NCI-H526 (cell line): ENCODE measurements at regions not wholly inside any gene's neighbourhood (a gene's known extent, or its start where the extent isn't known, plus 50 kb on each side); places are given as distances from the start of the nearest gene placed in this dataset.
A peak's percentile ranks its signal among the peaks of the same experiment; 100 is the strongest.

Source experiments
- DNase-seq, 2 experiments: peaks; one replicate each; lab custom pipeline; 2025; lab: John Stamatoyannopoulos, UW

DNA sequence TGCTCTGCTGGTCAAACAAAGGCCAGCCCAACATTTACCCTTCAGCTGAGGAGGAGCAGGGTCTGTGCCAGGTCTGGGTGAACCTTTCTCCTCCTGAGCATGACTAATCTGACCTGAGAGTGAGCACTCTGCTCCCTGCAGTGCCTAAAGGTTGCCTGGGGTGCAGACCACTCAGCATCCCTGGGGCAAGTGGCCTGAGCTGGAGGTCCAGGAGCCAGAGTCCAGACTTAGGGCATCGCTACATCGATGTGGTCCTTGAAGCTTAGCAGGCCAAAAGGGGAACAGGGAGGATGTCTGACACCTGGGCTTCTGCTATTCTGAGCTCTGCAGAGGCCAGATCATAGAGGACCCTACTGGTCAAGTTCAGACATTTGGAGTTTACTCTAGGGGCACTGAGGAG is 119.1 kb downstream of the FAM43A start:
- DNase-seq = no peak

DNA sequence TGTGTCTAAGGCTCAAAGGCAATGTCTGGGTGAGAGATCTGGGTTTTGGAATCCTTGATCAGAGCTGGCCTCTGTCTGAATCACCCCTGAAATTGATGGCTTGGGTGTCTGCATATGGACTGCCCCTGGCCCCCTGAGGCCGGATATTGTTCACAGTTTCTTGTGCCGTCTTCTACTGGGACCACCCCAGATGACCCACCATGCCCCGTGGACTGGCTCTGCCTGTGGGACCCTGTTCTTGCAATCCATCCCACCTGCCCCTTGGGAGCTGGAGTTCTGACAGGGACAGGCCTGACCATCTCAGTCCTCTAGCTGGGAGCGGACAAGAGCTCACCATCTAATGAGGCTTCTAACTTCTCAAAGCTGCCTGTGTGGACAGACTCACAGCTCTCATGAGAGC is 119.9 kb downstream of the FAM43A start:
- DNase-seq = no peak

- DNase-seq = no peak
These were observed 121.4 kb downstream of the FAM43A start for GRCh38 chr3:194806991-194807630.

DNA sequence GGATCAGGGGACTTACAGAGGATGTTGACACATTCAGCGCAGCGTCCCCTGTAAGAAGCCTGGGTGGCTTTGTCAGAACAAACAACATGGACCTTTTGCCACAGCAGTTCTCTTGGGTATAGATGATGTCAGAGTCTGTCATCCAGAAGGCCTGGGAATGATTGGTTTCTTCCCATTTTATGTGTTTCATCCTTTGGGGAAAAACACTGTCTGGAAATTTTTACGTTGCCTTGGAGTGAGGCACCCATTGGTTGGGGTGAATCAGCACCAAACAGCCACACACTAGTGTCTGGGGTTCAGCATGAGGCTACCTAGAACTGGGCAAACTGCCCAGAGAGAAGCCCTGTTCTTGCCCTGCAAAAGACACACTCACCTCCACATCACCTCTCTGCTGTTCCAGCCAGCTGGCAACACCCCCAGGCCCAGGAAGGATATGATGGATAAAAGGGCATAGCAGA is 123.0 kb downstream of the FAM43A start:
- no peak for DNase-seq

DNA sequence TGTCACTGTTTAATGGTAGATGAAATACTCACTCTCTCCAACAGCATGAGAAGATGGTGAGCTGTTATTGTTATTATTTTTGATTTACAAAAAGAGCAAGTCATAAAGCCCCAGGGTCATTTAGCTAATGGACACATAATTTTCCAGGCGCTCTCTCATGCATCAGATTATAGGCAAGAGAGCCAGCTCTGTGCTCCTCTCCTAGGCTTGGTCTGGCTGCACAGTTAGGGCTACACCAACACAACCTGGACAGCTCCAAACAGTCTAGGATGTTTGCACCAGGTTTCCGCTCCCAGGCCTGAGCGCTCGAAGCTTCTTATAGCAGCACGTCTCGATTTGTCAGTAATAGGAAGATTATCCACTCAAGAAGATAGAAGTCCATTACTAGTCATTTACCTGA is 123.7 kb downstream of the FAM43A start:
- DNase-seq = no peak

DNA sequence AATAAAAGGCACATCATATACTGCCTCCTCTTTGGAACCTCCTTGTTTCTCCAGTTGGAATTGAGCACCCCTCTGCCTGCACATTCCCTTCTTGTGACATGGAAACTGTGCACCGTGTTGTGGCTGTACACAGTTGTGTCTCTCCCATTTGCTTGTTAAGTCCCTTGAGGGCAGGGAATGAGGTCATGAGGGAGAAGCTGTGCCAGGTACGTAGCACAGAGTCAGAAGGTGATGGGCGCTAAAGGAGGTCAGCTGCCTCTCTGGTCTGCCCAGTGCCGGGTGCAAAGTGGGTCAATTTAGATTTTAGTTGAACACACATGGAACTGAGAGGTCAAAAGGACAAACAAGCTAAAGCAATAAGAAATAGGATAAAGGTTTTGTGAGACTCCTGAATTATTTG is 124.4 kb downstream of the FAM43A start:
- DNase-seq = no peak

DNA sequence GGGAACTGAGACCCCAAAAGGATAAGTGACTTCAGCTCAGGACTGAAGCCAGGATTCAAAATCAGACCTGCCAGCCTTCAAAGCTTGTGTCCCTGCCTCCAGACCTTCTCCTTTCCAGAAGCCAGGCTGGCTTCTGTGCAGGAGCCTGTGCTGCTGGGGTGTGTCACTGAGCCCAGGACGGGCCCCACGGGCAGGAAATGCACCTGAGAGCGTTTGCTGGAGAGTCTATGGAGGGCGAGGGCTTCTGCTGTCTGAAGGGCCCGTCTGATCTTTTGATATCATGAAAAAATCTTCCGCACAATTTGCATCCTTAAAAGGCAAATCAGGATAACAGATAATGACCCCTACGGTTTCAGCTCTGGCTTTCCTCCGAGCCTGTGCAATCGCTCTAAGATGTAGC is 125.4 kb downstream of the FAM43A start:
- DNase-seq = peak; percentile 47 to 77

- no peak for DNase-seq
These were observed 126.5 kb downstream of the FAM43A start for GRCh38 chr3:194812176-194812575.

DNA sequence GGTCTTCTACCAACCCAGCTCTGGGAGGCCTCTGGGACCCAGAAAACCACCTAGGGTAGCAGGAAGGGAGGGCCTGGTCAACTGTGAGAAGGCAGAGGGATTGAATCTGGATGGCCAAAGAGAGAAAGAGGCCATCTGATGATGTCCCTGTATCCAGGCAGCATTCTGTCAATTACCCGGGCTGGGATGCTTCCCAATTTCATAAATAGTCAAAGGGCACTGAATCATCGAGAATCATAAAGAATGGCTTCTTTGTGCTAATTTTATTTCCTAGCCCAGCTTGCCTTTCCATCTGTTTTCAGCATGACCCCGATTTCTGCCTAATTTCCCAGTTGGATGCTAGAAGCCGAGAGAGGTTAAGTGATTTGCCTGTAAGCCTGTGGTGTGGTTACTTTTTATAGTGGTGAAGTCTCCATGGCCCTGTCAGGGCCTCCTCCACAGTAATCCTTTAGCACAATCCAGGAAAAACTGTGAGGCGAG is 129.2 kb downstream of the FAM43A start:
- no peak for DNase-seq

- no peak for DNase-seq
These were observed 131.3 kb downstream of the FAM43A start for GRCh38 chr3:194816748-194817591.

DNA sequence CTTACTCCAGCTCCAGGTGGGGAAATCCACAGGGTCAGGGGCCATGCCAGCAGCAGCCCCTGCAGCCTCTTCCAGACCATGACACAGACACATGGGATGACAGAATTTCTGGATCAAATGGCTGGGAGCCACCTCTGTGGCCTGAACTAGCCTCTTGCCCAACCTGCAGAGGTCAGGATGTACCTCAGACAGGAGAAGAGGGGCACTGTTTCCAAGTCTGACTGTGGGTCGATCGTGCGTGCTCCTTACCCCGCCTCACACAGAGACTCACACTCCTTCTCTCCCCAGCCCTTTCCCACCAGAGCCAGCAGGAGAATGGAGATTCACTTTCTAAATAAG is 131.9 kb downstream of the FAM43A start:
- no peak for DNase-seq

DNA sequence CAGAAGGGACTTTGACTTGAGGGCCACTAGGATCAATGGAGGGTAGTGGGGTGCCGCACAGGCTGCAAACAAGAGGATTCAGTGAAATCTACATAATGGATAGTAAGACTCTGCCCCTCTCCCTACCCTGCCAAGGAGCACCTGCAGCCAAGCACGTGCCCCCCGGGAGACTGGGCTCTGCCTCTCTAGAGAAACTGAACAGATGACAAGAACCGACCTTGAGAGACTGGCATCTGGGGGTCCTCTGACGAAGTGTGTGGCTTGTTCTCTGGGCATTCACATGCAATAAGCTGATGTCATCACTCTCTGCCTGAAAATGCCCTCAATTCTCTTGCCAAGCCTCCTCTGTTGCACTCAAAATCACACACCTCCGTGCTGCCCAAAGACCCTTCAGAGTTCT is 132.3 kb downstream of the FAM43A start:
- no peak for DNase-seq

GRCh38 chr3:194824100-194824499 is 138.4 kb downstream of the FAM43A start:
- DNase-seq = no peak

DNA sequence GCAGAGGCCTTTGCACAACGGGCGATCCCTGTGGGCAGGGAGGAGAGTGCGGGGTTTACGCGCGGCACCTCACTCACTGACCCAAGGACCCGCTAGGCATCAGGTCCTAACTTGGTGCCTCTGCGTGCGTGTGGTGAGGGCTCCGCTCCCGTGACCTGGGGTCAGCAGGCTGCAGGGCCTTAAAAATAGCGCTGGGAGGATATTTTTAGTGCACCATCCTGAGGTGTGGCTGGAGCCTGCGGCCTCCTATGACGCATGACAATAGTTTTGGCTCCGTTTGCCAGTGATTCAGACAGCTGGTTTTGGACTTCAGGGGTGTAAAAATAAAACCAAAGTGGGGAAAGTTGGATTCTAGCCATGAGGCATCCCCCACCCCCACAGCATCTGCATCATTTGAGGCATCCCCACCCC is 139.0 kb downstream of the FAM43A start:
- no peak for DNase-seq

- peak; percentile 14 to 44 for DNase-seq
These were observed 140.9 kb downstream of the FAM43A start for GRCh38 chr3:194826594-194826993.

GRCh38 chr3:194827486-194827885 is 141.8 kb downstream of the FAM43A start:
- no peak for DNase-seq

DNA sequence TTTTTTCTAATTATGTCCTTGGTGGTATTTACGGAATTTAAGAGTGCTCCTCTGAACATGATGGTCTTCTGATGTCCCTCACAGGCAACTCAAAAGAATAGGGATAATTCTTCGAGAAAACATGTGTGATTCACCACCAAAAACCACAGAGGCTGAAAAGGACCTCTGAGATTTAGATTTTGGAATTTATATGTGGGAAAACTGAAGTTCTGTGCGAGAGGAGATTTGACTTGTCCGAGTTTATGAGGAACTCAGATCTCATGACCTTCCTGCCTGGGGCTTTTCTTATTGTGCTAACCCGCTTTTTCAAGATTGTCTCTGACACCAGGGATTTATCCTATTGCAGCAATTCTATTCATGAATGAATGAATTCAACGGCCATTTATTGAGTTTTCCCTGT is 142.4 kb downstream of the FAM43A start:
- no peak for DNase-seq

- DNase-seq = no peak
These were observed 143.2 kb downstream of the FAM43A start for GRCh38 chr3:194828926-194829325.

- DNase-seq = no peak
These were observed 144.7 kb downstream of the FAM43A start for GRCh38 chr3:194830401-194830800.

DNA sequence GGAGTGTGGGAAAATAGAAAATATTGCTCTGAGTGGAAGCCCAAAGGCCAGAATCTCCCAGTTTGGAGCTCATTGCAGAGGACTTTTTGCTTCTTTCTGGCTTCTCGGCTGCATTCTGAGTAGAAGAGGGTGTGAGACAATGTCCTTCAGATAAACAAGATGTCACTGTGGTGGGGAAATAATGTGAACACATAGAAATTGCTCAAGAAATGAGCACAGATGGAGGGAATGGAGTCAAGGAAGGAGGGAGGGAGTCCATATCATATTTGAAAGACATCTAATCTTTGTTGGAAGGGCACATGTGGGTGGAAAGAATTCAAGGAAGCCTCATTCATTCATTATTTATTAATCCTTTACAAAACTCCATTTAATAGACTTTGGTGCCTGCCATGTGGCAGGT is 145.3 kb downstream of the FAM43A start:
- DNase-seq = no peak

- DNase-seq = no peak
These were observed 146.8 kb downstream of the FAM43A start for GRCh38 chr3:194832346-194833104.

DNA sequence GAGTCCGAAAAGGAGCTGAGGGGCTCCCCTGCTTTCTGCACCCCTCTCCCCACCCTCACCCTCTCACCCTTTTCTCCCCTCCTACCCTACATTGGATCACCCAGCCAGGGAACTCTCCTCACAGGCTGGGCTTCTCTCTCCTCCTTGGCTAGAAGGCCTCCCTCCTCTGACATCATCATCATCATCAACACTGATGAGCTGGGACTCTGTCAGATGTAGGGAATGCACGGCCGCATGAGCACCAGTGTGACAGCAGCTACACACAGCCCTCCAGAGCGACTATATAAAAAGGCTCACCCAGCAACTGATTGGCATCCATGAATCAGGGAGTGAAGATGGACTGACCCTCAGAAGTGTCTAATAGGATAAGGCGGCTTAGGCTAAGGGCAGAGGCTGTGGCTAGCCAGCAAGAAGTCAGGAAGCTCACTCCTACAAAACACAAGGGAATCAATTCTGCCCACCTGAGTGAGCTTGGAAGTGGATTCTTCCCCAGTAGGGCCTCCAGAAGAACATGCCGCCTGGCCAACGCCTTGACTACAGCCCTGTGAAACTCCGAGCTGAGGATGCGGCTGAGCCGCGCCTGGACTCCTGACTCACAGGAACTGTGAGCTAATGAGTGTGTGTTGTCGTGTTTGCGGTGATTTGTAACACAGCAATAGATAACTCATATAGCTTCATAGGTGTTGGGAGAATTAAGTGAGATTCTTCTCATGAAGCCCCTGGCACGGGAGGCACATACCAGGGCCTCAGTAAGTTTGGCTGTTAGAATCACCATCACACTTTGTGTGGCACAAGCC is 147.6 kb downstream of the FAM43A start:
- no peak for DNase-seq
